HEK293 (cell line): ENCODE measurements at regions not wholly inside any gene's neighbourhood (a gene's known extent, or its start where the extent isn't known, plus 50 kb on each side); places are given as distances from the start of the nearest gene placed in this dataset.

ENCODE experiments used
- TCF7L2 ChIP-seq: IDR thresholded peaks from 2 replicates; pipeline ENCODE4 v1.6.1; 2011; ENCODE audit warnings: low read depth, mild to moderate bottlenecking, inconsistent platforms, low read length, moderate library complexity, borderline replicate concordance
- ZBTB20 ChIP-seq: fragments of 450-650 bp; formaldehyde crosslinking; IDR thresholded peaks from 2 replicates; pipeline ENCODE4 v1.5.1; 2016; ENCODE audit warnings: missing biosample characterization, missing genetic modification characterization
- ZBTB7A ChIP-seq: fragments of 450-650 bp; formaldehyde crosslinking; IDR thresholded peaks from 2 replicates; pipeline ENCODE4 v1.5.1; 2016; ENCODE audit warnings: low read depth, missing biosample characterization, missing genetic modification characterization
- ZIC2 ChIP-seq: fragments of 450-650 bp; formaldehyde crosslinking; IDR thresholded peaks from 2 replicates; pipeline ENCODE4 v1.5.1; 2016; ENCODE audit warnings: missing biosample characterization, missing genetic modification characterization
- ZNF239 ChIP-seq: fragments of 450-650 bp; formaldehyde crosslinking; IDR thresholded peaks from 2 replicates; pipeline ENCODE4 v1.5.1; 2016; ENCODE audit warnings: missing biosample characterization, missing genetic modification characterization
- ZNF24 ChIP-seq: fragments of 450-650 bp; formaldehyde crosslinking; IDR thresholded peaks from 2 replicates; pipeline ENCODE4 v1.5.1; 2016; ENCODE audit warnings: missing biosample characterization, missing genetic modification characterization
- ZNF274 ChIP-seq, 2 experiments: fragments of 200-500 bp in 1 of 2; fragments of 450-650 bp in 1 of 2; sonication (Bioruptor generic) in 1 of 2; formaldehyde crosslinking in 1 of 2; IDR thresholded peaks; 2 replicates each; pipeline versions ENCODE4 v1.5.1 to v1.6.1; 2014 to 2016; ENCODE audit warnings: borderline replicate concordance in 1 of 2, inconsistent platforms in 1 of 2, low read length in 1 of 2, missing biosample characterization in 1 of 2, missing genetic modification characterization in 1 of 2
- ZNF433 ChIP-seq: fragments of 450-650 bp; formaldehyde crosslinking; IDR thresholded peaks from 2 replicates; pipeline ENCODE4 v1.5.1; 2016; ENCODE audit warnings: missing biosample characterization, missing genetic modification characterization, low read depth
- ZNF558 ChIP-seq: fragments of 450-650 bp; formaldehyde crosslinking; IDR thresholded peaks from 2 replicates; pipeline ENCODE4 v1.5.1; 2016; ENCODE audit warnings: missing biosample characterization, missing genetic modification characterization
- ZNF747 ChIP-seq: fragments of 450-650 bp; formaldehyde crosslinking; IDR thresholded peaks from 2 replicates; pipeline ENCODE4 v1.5.1; 2016; ENCODE audit warnings: missing biosample characterization, missing genetic modification characterization
- TF ChIP-seq, protein P1 (sequence below): fragments of 450-650 bp; formaldehyde crosslinking; IDR thresholded peaks from 2 replicates; pipeline ENCODE4 v1.5.1; 2016; ENCODE audit warnings: missing biosample characterization, missing genetic modification characterization
- TF ChIP-seq, protein P2 (sequence below): fragments of 450-650 bp; formaldehyde crosslinking; IDR thresholded peaks from 2 replicates; pipeline ENCODE4 v1.5.1; 2016; ENCODE audit warnings: missing biosample characterization, missing genetic modification characterization
- TF ChIP-seq, protein P3 (sequence below): fragments of 450-650 bp; formaldehyde crosslinking; IDR thresholded peaks from 2 replicates; pipeline ENCODE4 v1.5.1; 2016; ENCODE audit warnings: missing biosample characterization, missing genetic modification characterization

DNA sequence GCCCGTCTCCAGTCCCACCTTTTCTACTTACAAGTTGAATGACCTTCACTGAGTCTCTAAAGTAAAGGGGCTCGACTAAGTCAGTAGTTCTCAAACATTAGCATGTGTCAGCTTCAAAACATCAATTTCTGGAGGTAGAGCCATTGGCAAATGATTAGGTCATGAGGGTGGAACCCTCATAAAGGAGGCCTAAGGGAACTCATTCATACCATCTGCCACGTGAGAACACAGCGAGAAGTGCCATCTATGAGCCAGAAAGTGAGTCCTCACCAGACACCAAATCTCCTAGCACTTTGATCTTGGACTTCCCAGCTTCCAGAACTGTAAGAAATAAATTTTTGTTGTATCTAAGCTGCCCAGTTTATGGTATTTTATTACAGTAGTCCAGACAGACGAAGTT is 129.8 kb downstream of the MEX3B start:
- TF ChIP-seq, protein P1, sequence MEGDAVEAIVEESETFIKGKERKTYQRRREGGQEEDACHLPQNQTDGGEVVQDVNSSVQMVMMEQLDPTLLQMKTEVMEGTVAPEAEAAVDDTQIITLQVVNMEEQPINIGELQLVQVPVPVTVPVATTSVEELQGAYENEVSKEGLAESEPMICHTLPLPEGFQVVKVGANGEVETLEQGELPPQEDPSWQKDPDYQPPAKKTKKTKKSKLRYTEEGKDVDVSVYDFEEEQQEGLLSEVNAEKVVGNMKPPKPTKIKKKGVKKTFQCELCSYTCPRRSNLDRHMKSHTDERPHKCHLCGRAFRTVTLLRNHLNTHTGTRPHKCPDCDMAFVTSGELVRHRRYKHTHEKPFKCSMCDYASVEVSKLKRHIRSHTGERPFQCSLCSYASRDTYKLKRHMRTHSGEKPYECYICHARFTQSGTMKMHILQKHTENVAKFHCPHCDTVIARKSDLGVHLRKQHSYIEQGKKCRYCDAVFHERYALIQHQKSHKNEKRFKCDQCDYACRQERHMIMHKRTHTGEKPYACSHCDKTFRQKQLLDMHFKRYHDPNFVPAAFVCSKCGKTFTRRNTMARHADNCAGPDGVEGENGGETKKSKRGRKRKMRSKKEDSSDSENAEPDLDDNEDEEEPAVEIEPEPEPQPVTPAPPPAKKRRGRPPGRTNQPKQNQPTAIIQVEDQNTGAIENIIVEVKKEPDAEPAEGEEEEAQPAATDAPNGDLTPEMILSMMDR (tag by site-specific recombination), result no peak
- TF ChIP-seq ZNF433 (tag by site-specific recombination), result no peak
- TF ChIP-seq ZNF274 (IDR thresholded peaks at IDR 0.05; ENCODE audit: low read length), result no peak
- TF ChIP-seq ZNF274 (tag by site-specific recombination; IDR thresholded peaks at IDR 0.05; ENCODE audit: borderline replicate concordance), result no peak
- TF ChIP-seq, protein P2, sequence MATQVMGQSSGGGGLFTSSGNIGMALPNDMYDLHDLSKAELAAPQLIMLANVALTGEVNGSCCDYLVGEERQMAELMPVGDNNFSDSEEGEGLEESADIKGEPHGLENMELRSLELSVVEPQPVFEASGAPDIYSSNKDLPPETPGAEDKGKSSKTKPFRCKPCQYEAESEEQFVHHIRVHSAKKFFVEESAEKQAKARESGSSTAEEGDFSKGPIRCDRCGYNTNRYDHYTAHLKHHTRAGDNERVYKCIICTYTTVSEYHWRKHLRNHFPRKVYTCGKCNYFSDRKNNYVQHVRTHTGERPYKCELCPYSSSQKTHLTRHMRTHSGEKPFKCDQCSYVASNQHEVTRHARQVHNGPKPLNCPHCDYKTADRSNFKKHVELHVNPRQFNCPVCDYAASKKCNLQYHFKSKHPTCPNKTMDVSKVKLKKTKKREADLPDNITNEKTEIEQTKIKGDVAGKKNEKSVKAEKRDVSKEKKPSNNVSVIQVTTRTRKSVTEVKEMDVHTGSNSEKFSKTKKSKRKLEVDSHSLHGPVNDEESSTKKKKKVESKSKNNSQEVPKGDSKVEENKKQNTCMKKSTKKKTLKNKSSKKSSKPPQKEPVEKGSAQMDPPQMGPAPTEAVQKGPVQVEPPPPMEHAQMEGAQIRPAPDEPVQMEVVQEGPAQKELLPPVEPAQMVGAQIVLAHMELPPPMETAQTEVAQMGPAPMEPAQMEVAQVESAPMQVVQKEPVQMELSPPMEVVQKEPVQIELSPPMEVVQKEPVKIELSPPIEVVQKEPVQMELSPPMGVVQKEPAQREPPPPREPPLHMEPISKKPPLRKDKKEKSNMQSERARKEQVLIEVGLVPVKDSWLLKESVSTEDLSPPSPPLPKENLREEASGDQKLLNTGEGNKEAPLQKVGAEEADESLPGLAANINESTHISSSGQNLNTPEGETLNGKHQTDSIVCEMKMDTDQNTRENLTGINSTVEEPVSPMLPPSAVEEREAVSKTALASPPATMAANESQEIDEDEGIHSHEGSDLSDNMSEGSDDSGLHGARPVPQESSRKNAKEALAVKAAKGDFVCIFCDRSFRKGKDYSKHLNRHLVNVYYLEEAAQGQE (tag by site-specific recombination), result no peak
- no peak for TF ChIP-seq ZIC2 (tag by site-specific recombination)
- no peak for TF ChIP-seq ZNF747 (tag by site-specific recombination)
- TF ChIP-seq, protein P3, sequence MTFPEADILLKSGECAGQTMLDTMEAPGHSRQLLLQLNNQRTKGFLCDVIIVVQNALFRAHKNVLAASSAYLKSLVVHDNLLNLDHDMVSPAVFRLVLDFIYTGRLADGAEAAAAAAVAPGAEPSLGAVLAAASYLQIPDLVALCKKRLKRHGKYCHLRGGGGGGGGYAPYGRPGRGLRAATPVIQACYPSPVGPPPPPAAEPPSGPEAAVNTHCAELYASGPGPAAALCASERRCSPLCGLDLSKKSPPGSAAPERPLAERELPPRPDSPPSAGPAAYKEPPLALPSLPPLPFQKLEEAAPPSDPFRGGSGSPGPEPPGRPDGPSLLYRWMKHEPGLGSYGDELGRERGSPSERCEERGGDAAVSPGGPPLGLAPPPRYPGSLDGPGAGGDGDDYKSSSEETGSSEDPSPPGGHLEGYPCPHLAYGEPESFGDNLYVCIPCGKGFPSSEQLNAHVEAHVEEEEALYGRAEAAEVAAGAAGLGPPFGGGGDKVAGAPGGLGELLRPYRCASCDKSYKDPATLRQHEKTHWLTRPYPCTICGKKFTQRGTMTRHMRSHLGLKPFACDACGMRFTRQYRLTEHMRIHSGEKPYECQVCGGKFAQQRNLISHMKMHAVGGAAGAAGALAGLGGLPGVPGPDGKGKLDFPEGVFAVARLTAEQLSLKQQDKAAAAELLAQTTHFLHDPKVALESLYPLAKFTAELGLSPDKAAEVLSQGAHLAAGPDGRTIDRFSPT (tag by site-specific recombination), result no peak
- TF ChIP-seq ZBTB7A (tag by site-specific recombination), result no peak
- no peak for TF ChIP-seq ZNF24
- no peak for TF ChIP-seq ZNF558 (tag by site-specific recombination)
- TF ChIP-seq ZBTB20 (tag by site-specific recombination), result no peak
- TF ChIP-seq ZNF239 (tag by site-specific recombination), result no peak
- TF ChIP-seq TCF7L2, result no peak
